Left ventricle myocardium inferior (tissue), 1 donor: ENCODE measurements at regions not wholly inside any gene's neighbourhood (a gene's known extent, or its start where the extent isn't known, plus 50 kb on each side); places are given as distances from the start of the nearest gene placed in this dataset.

Source experiments
- DNase-seq: peaks from one replicate; pipeline ENCODE4 v3.0.0-alpha.2; 2020
- H3K27ac ChIP-seq: fragments of 200-600 bp; replicated peaks from 2 replicates; pipeline ENCODE4 v1.8.0; 2021
- H3K27me3 ChIP-seq: fragments of 200-600 bp; 2 replicates; pipeline ENCODE4 v1.8.0; 2021; ENCODE audit warnings: low read depth
- H3K36me3 ChIP-seq: fragments of 200-600 bp; 2 replicates; pipeline ENCODE4 v1.8.0; 2021
- H3K4me1 ChIP-seq: fragments of 200-600 bp; 2 replicates; pipeline ENCODE4 v1.8.0; 2021
- H3K4me3 ChIP-seq: fragments of 200-600 bp; 2 replicates; pipeline ENCODE4 v1.8.0; 2021; ENCODE audit warnings: mild to moderate bottlenecking, moderate library complexity
- H3K9me3 ChIP-seq: fragments of 200-600 bp; replicated peaks from 2 replicates; pipeline ENCODE4 v1.8.0; 2021
- intact Hi-C: fragments of 100-400 bp; cut with micrococcal nuclease; formaldehyde crosslinking; loops from one replicate; pipeline ENCODE4 v1.11.0; 2022
- TF ChIP-seq, protein P1 (sequence below): fragments of 200-600 bp; IDR thresholded peaks from 2 replicates; pipeline ENCODE4 v1.8.0; 2021; ENCODE audit warnings: antibody characterized with exemption, mild to moderate bottlenecking, borderline replicate concordance
- donor health status: DM: no; HTN: yes; CAD: no; lungs with severe emphysema.

DNA sequence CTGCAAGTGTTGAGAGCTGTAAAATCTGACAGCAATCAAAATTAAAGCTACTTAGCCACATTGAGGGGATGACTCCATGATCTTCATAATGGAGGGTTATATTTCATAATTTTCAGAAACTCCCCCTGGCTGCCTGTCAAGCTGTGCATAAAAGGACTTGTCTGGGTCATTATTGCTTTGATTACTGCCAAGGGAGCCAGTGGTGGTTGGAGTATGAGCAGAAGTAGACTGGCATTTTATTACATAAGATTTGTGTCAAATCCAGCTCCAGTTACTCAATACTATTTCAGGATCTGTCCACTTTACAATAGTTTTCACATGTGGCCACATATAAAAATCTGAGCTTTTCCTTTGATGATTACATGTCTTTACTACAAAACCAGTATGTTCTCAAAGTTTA is 108.9 kb upstream of the SLC5A12 start:
- TF ChIP-seq, protein P1, sequence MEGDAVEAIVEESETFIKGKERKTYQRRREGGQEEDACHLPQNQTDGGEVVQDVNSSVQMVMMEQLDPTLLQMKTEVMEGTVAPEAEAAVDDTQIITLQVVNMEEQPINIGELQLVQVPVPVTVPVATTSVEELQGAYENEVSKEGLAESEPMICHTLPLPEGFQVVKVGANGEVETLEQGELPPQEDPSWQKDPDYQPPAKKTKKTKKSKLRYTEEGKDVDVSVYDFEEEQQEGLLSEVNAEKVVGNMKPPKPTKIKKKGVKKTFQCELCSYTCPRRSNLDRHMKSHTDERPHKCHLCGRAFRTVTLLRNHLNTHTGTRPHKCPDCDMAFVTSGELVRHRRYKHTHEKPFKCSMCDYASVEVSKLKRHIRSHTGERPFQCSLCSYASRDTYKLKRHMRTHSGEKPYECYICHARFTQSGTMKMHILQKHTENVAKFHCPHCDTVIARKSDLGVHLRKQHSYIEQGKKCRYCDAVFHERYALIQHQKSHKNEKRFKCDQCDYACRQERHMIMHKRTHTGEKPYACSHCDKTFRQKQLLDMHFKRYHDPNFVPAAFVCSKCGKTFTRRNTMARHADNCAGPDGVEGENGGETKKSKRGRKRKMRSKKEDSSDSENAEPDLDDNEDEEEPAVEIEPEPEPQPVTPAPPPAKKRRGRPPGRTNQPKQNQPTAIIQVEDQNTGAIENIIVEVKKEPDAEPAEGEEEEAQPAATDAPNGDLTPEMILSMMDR = no peak
- no peaks in the 10 kb centered on the region for H3K9me3 ChIP-seq
- intact Hi-C loops = no loop called here
- no peaks in the 10 kb centered on the region for H3K4me1 ChIP-seq
- no peaks in the 10 kb centered on the region for H3K27me3 ChIP-seq
- H3K36me3 ChIP-seq = no peaks in the 10 kb centered on the region
- H3K27ac ChIP-seq = no peak overlapping the region
- H3K4me3 ChIP-seq = no peak overlapping the region
- DNase-seq = no peak

DNA sequence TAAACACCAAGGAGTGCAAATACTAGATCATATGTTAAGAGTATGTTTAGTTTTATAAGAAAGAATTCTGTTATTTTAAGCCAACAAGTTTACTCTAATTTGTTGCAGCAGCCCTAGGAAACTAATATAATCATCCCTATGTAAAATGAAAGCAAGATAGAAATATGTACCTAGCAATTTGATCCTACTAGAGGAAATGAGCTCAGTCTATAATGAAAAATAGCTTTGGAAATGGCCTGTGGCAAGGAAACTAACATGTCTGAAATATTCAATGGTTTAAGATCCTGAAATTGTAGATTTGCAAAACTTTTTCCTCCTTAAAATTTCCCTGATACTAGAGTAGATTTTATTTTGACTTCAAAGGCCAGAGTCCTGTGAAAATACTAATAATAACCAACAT is 112.7 kb upstream of the SLC5A12 start:
- DNase-seq = no peak
- intact Hi-C loops = no loop called here
- H3K9me3 ChIP-seq = no peaks in the 10 kb centered on the region
- no peaks in the 10 kb centered on the region for H3K4me1 ChIP-seq
- H3K27ac ChIP-seq = no peak overlapping the region
- H3K36me3 ChIP-seq = no peaks in the 10 kb centered on the region
- TF ChIP-seq, protein P1 = no peak
- H3K4me3 ChIP-seq = no peak overlapping the region
- H3K27me3 ChIP-seq = no peaks in the 10 kb centered on the region

DNA sequence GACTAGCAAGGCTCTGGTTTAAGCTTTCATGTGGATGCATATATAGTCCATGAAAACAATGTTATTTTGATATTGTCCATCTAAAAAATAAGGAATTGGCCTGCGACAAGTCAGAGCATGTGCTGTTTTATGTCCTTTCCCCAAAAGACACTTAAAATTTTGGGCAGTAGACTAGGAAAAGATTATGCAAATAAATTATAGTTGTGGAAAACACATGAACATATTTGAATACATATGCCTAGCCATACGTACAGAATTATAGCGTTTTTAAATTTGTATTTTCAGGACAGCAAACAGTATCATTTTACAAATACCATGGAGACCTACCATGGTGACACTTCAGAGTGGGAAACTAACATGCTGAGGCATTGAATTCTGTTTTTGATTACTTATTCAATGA is 113.8 kb upstream of the SLC5A12 start:
- no peaks in the 10 kb centered on the region for H3K4me1 ChIP-seq
- H3K4me3 ChIP-seq = no peak overlapping the region
- no peaks in the 10 kb centered on the region for H3K36me3 ChIP-seq
- TF ChIP-seq, protein P1 = no peak
- intact Hi-C loops = no loop called here
- no peaks in the 10 kb centered on the region for H3K27me3 ChIP-seq
- no peak overlapping the region for H3K27ac ChIP-seq
- DNase-seq = no peak
- no peaks in the 10 kb centered on the region for H3K9me3 ChIP-seq

DNA sequence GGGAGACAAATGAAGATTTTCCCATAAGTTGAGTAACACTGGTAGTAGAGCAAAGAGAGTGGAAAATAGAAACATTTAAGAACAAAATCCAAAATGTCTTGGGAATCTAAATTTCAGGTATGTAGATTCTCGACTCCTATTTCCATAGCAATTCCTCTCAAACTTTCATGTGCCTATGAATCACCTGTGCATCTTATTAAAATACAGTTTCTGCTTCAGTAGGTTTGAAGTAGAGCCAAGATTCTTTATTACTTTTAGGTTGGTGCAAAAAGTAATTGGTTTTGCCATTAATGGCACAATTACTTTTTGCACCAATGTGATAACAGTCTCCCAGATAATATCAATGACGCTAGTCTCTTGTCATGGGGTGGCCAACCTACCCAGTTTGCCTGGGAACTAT is 115.3 kb upstream of the SLC5A12 start:
- TF ChIP-seq, protein P1 = no peak
- no peak overlapping the region for H3K27ac ChIP-seq
- no peak for DNase-seq
- H3K4me3 ChIP-seq = no peak overlapping the region
- H3K4me1 ChIP-seq = no peaks in the 10 kb centered on the region
- no peaks in the 10 kb centered on the region for H3K27me3 ChIP-seq
- no peaks in the 10 kb centered on the region for H3K36me3 ChIP-seq
- intact Hi-C loops = no loop called here
- H3K9me3 ChIP-seq = no peaks in the 10 kb centered on the region

DNA sequence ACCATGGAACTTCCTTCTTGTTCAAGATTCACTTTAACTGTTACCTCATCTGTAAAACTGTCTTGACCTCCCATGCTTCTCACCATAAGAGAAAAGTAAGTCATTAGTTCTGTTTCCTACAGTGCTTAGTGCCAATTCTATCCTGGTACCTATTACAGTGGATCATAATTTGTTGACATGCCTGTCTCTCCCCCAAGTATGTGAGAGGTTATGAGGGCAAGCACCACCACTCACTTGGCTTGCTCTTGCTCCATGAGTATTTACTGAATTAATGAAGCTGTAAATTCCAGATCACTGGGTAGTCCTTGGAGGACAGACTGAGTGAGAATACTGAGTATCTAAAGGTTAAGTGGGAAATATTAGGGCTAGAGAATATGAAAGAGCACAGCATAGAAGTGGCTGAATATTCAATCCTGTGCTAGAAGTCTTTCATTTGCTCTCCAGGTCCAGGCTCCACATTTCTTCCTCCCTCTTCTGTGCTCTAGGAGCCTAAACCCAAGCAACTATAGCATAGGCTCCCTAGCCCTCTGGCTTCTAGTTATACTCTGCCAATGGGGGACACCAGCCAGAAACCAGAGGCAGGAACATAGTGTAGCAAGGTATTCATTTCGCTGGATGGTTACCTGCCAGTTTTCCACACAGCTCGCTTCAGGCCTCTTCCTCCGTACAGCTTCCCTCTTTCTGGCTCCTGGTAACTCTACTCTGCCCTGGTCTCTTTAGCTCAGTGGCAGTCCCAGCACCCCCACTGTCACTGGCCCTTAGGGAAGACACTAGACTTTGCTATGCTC is 118.2 kb upstream of the SLC5A12 start:
- H3K9me3 ChIP-seq = no peaks in the 10 kb centered on the region
- TF ChIP-seq, protein P1 = no peak
- H3K4me1 ChIP-seq = no peaks in the 10 kb centered on the region
- no peak overlapping the region for H3K4me3 ChIP-seq
- no peaks in the 10 kb centered on the region for H3K36me3 ChIP-seq
- no peak for DNase-seq
- H3K27ac ChIP-seq = no peak overlapping the region
- H3K27me3 ChIP-seq = no peaks in the 10 kb centered on the region
- intact Hi-C loops = no loop called here
